ENCODE measurements at regions not wholly inside any gene's neighbourhood (a gene's known extent, or its start where the extent isn't known, plus 50 kb on each side); places are given as distances from the start of the nearest gene placed in this dataset.
A peak's percentile ranks its signal among the peaks of the same experiment; 100 is the strongest.

DNA sequence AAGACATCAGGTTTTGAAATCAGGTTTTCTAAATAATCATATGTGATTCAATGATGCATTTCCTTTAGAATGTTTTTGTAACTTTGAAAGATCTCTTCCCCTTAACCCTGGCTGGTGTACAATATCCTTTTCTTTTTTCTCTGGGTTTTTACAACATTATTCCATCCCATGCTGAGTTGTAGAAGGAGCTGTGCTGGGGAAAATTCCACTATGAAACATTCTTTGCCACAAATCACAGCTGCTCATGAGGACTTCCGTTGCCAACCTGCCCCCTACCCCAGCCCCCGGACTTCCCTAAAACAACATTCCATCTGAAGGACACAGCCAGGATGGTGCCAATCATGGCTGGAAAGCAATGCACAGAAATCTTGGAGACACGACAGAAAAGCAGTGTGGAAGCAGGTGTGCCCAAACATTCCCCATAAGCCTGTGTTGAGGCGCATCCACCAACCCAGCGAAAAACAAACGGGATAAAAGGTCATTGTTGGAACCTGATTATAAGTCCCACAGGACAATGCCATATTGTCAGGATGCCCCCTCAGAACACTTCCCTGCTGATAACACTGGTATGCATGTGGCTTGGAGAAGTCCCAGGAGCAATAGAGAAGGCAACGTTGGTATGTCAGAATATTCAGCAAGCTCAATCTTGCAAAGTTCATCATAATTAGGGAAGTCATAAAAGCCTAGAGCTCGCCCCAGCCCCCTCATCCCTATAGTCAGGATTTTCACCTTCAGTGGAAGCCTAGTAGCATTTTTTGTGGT, 475.0 kb downstream of the HS3ST3B1 start:
- H3K27ac ChIP-seq = no peak overlapping the region
- no peaks in the 10 kb centered on the region for H3K27me3 ChIP-seq
- no peak for DNase-seq
- H3K4me3 ChIP-seq = no peak overlapping the region
- no peaks in the 10 kb centered on the region for H3K36me3 ChIP-seq
- H3K9me3 ChIP-seq = no peaks in the 10 kb centered on the region
- H3K4me1 ChIP-seq = no peaks in the 10 kb centered on the region
- TF ChIP-seq, protein P1, sequence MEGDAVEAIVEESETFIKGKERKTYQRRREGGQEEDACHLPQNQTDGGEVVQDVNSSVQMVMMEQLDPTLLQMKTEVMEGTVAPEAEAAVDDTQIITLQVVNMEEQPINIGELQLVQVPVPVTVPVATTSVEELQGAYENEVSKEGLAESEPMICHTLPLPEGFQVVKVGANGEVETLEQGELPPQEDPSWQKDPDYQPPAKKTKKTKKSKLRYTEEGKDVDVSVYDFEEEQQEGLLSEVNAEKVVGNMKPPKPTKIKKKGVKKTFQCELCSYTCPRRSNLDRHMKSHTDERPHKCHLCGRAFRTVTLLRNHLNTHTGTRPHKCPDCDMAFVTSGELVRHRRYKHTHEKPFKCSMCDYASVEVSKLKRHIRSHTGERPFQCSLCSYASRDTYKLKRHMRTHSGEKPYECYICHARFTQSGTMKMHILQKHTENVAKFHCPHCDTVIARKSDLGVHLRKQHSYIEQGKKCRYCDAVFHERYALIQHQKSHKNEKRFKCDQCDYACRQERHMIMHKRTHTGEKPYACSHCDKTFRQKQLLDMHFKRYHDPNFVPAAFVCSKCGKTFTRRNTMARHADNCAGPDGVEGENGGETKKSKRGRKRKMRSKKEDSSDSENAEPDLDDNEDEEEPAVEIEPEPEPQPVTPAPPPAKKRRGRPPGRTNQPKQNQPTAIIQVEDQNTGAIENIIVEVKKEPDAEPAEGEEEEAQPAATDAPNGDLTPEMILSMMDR (IDR thresholded peaks at IDR 0.05) = no peak
- ATAC-seq = peak; percentile 55
- intact Hi-C loops (cut with DNase I) = no loop called here

DNA sequence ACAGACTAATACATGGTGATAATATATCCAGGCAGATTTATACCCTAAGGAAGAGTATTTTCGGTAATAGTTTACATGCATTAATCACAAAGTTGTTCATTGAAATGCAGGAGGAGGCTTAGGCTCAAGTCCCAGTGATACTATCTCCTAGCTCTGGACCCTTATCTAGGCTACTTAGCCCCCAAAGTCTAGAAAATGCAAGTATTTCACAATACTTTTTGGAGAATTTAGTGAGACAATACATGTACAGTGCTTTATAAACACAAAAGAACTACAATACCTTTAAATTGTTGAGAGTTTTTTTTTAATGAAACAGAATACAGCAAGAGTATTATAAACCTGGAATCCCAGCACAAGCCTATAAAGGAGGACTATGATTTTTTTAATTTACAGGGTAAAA, 473.9 kb downstream of the HS3ST3B1 start:
- no peaks in the 10 kb centered on the region for H3K36me3 ChIP-seq
- intact Hi-C loops (cut with DNase I) = no loop called here
- H3K27me3 ChIP-seq = no peaks in the 10 kb centered on the region
- H3K4me3 ChIP-seq = no peak overlapping the region
- no peak overlapping the region for H3K27ac ChIP-seq
- H3K9me3 ChIP-seq = no peaks in the 10 kb centered on the region
- no peaks in the 10 kb centered on the region for H3K4me1 ChIP-seq
- TF ChIP-seq, protein P1 (IDR thresholded peaks at IDR 0.05) = no peak
- ATAC-seq (no peak), DNase-seq (no peak)

DNA sequence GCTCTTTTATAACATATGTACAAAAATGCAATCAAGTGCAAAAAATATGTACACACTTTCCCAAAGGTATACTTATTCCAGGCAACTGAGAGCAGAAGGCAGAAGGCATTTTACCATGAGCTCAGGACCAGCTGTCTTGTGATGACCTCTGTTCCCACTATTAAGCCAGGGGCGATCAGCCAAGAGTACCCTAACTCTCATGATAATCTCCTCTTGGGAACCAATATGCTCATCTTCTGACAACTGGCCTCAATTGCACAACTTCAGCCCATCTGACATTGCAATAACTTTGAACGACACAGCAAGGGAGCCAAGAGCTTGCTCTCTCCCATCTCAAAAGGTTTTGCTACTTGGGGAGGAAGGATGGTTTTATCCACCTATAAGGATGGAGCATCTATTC, 471.9 kb downstream of the HS3ST3B1 start:
- ATAC-seq (no peak), DNase-seq (no peak)
- Histone ChIP-seq H3K27ac (no peak overlapping the region), H3K27me3 (no peaks in the 10 kb centered on the region), H3K4me3 (no peak overlapping the region), H3K4me1 (no peaks in the 10 kb centered on the region), H3K36me3 (no peaks in the 10 kb centered on the region), H3K9me3 (no peaks in the 10 kb centered on the region)
- TF ChIP-seq, protein P1 (IDR thresholded peaks at IDR 0.05) = no peak
- intact Hi-C loops (cut with DNase I) = no loop called here

DNA sequence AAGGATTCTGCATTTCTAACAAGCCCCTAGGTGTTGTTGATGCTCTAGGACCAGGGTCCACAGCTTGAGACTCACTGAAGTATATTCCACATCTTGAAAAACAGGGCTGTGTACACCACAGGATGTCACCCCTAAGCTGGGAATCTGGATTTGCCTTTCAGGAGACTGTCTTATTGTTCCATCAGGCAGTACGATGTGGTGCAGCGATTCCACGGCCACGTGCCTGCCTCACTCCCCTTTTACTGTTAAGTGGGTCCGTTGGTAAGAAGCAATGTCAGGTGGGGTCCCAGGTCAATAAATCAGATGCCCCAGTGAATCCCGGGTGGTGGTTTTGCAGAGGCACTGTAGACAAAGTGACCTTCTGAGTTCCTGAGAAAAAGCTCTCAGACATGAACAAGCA, 470.7 kb downstream of the HS3ST3B1 start:
- DNase-seq (no peak), ATAC-seq (no peak)
- no peaks in the 10 kb centered on the region for H3K36me3 ChIP-seq
- H3K27me3 ChIP-seq = no peaks in the 10 kb centered on the region
- no peak overlapping the region for H3K4me3 ChIP-seq
- TF ChIP-seq, protein P1 (IDR thresholded peaks at IDR 0.05) = no peak
- intact Hi-C loops (cut with DNase I) = no loop called here
- no peaks in the 10 kb centered on the region for H3K9me3 ChIP-seq
- H3K27ac ChIP-seq = no peak overlapping the region
- H3K4me1 ChIP-seq = no peaks in the 10 kb centered on the region

DNA sequence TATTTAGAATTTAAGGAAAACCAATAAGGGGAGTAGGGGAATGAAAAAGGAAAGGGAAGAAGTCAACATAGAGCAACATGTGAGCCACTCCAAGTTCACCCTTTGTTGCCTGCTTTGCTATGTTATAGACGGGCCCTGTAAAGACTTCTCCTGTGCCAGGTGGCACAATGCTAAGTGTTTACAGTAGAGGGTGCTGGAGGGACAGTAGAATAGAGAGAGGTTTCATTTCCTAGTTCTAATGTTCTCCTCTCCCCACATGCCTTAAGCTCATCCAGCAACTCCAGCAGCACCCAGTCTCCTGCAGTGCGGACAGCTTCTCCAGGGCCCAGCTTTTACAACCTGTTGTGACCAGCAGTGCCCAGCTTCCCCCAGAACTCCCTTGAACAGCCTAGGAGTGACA, 468.0 kb downstream of the HS3ST3B1 start:
- H3K4me1 ChIP-seq = no peaks in the 10 kb centered on the region
- DNase-seq (no peak), ATAC-seq (peak; percentile 73)
- H3K27me3 ChIP-seq = no peaks in the 10 kb centered on the region
- H3K9me3 ChIP-seq = no peaks in the 10 kb centered on the region
- no peaks in the 10 kb centered on the region for H3K36me3 ChIP-seq
- H3K4me3 ChIP-seq = no peak overlapping the region
- no peak overlapping the region for H3K27ac ChIP-seq
- intact Hi-C loops (cut with DNase I) = no loop called here
- TF ChIP-seq, protein P1 (IDR thresholded peaks at IDR 0.05) = no peak

Measured in upper lobe of right lung (tissue), 1 donor.